GM23338 (cell line): ENCODE measurements at regions not wholly inside any gene's neighbourhood (a gene's known extent, or its start where the extent isn't known, plus 50 kb on each side); places are given as distances from the start of the nearest gene placed in this dataset.

Experiments used
- ATAC-seq: fragments of 200-7000 bp; cut with Tn5 transposase; 3 replicates; pipeline ENCODE4 v1.9.1; 2020
- DNase-seq: peaks from one replicate; pipeline ENCODE4 v3.0.0-alpha.2; 2015; ENCODE audit warnings: low spot score
- H2AFZ ChIP-seq: fragments of 200-600 bp; sonication (generic); 2 replicates; pipeline ENCODE4 v1.8.0; 2016; ENCODE audit warnings: antibody characterized with exemption, mild to moderate bottlenecking, moderate library complexity
- H3F3A ChIP-seq: fragments of 200-600 bp; sonication (generic); replicated peaks from 2 replicates; pipeline ENCODE4 v1.8.0; 2017; ENCODE audit warnings: antibody characterized with exemption, mixed run types, low read depth
- H3K27ac ChIP-seq: fragments of 200-600 bp; sonication (generic); 2 replicates; pipeline ENCODE4 v1.6.1; 2016; ENCODE audit warnings: low read depth
- H3K27me3 ChIP-seq: fragments of 200-600 bp; sonication (generic); 2 replicates; pipeline ENCODE4 v1.8.0; 2016; ENCODE audit warnings: mild to moderate bottlenecking, mixed run types, moderate library complexity; ENCODE audit not compliant: insufficient read depth
- H3K36me3 ChIP-seq: fragments of 200-600 bp; sonication (generic); 2 replicates; pipeline ENCODE4 v1.8.0; 2016; ENCODE audit warnings: mild to moderate bottlenecking; ENCODE audit not compliant: insufficient read depth
- H3K4me1 ChIP-seq: fragments of 200-600 bp; sonication (generic); 2 replicates; pipeline ENCODE4 v1.8.0; 2016; ENCODE audit warnings: mild to moderate bottlenecking, moderate library complexity; ENCODE audit not compliant: insufficient read depth
- H3K4me2 ChIP-seq: fragments of 200-600 bp; sonication (generic); 2 replicates; pipeline ENCODE4 v1.7.1; 2017; ENCODE audit warnings: mixed run types
- H3K4me3 ChIP-seq: fragments of 200-600 bp; sonication (generic); 2 replicates; pipeline ENCODE4 v1.6.1; 2016; ENCODE audit warnings: mixed run types
- H3K79me2 ChIP-seq: fragments of 200-600 bp; sonication (generic); replicated peaks from 2 replicates; pipeline ENCODE4 v1.8.0; 2017; ENCODE audit warnings: mild to moderate bottlenecking; ENCODE audit not compliant: insufficient read depth
- H3K9me2 ChIP-seq: fragments of 200-600 bp; sonication (generic); 2 replicates; pipeline ENCODE4 v1.8.0; 2017; ENCODE audit not compliant: insufficient read depth
- H4K20me1 ChIP-seq: fragments of 200-600 bp; sonication (generic); replicated peaks from 2 replicates; pipeline ENCODE4 v1.8.0; 2017; ENCODE audit warnings: mild to moderate bottlenecking; ENCODE audit not compliant: insufficient read depth
- H3K27ac Mint-ChIP-seq: 2 replicates; pipeline ENCODE4 v1.8.0; 2020; ENCODE audit warnings: inconsistent platforms, mild to moderate bottlenecking, moderate library complexity, mixed read lengths
- H3K27me3 Mint-ChIP-seq: 3 replicates; pipeline ENCODE4 v1.8.0; 2022; ENCODE audit warnings: low read depth, mild to moderate bottlenecking, moderate library complexity, mixed read lengths, inconsistent platforms; ENCODE audit not compliant: insufficient read depth, poor library complexity
- H3K36me3 Mint-ChIP-seq: 3 replicates; pipeline ENCODE4 v1.8.0; 2021; ENCODE audit warnings: low read depth, mild to moderate bottlenecking, inconsistent platforms, moderate library complexity, mixed read lengths
- H3K4me1 Mint-ChIP-seq: 3 replicates; pipeline ENCODE4 v1.8.0; 2020; ENCODE audit warnings: mild to moderate bottlenecking, inconsistent platforms, mixed read lengths
- H3K4me3 Mint-ChIP-seq: 3 replicates; pipeline ENCODE4 v1.8.0; 2021; ENCODE audit warnings: moderate library complexity, mild to moderate bottlenecking, inconsistent platforms, mixed read lengths
- H3K9me3 Mint-ChIP-seq: 3 replicates; pipeline ENCODE4 v1.8.0; 2020; ENCODE audit warnings: moderate library complexity, mild to moderate bottlenecking, inconsistent platforms, mixed read lengths
- CTCF ChIP-seq, 2 experiments: fragments of 200-600 bp in 1 of 2; sonication (generic) in 1 of 2; conservative IDR thresholded peaks; 2 replicates each; pipeline versions ENCODE4 v1.5.1 to v1.6.1; 2016 to 2017; ENCODE audit warnings: antibody characterized with exemption in 2 of 2, low read depth in 2 of 2, mild to moderate bottlenecking in 2 of 2, moderate library complexity in 1 of 2
- ETS1 ChIP-seq: IDR thresholded peaks from 2 replicates; pipeline ENCODE4 v1.6.1; 2016; ENCODE audit warnings: antibody characterized with exemption
- EZH2 ChIP-seq: fragments of 200-600 bp; sonication (generic); IDR thresholded peaks from one replicate; pipeline ENCODE4 v1.8.0; 2017; ENCODE audit warnings: antibody characterized with exemption, mild to moderate bottlenecking, low read depth; ENCODE audit not compliant: unreplicated experiment
- JUNB ChIP-seq: IDR thresholded peaks from one replicate; pipeline ENCODE4 v1.6.1; 2016; ENCODE audit warnings: antibody characterized with exemption; ENCODE audit not compliant: unreplicated experiment
- POLR2AphosphoS5 ChIP-seq: IDR thresholded peaks from 2 replicates; pipeline ENCODE4 v1.6.1; 2016; ENCODE audit warnings: antibody characterized with exemption, low read depth
- STAT1 ChIP-seq: IDR thresholded peaks from one replicate; pipeline ENCODE4 v1.6.1; 2016; ENCODE audit warnings: antibody characterized with exemption; ENCODE audit not compliant: unreplicated experiment
- ZNF114 ChIP-seq: fragments of 250-450 bp; sonication (Bioruptor Pico); IDR thresholded peaks from 2 replicates; pipeline ENCODE4 v1.5.0; 2020; ENCODE audit warnings: mild to moderate bottlenecking, moderate library complexity
- ZNF331 ChIP-seq: fragments of 250-450 bp; sonication (Bioruptor Pico); IDR thresholded peaks from 2 replicates; pipeline ENCODE4 v1.5.0; 2020; ENCODE audit warnings: low read depth, mild to moderate bottlenecking, moderate library complexity
- TF ChIP-seq, protein P1 (sequence below): fragments of 250-450 bp; sonication (Bioruptor Pico); IDR thresholded peaks from 2 replicates; pipeline ENCODE4 v1.5.0; 2020; ENCODE audit warnings: mild to moderate bottlenecking, moderate library complexity

DNA sequence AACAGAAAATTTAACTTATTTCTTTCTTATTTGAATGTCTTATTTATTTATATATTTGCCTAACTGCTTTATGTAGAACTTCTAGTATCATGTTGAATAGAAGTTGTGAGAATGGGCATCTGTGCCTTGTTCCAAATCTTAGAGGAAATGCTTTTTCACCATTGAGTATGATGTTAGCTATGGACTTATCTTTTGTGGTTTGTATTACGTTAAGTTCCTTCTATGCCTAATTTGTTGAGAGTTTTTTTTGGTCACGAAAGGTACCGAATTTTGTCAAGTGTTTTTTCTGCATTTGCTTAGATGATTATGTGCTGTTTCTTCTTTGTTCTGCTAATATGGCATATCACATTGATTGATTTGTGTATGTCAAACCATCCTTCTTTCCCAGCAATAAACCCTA is 161.0 kb upstream of the TRIM24 start:
- no peaks in the 10 kb centered on the region for H3K36me3 ChIP-seq
- peaks cover 3% of the 10 kb centered on the region; the same call in 1 of the 2 replicates for H3K9me2 ChIP-seq
- 0 out of 3 replicates have a peak, but pooled peaks cover under 1% of the 10 kb centered on the region for H3K9me3 Mint-ChIP-seq
- H2AFZ ChIP-seq, result no peak overlapping the region
- no peak overlapping the region for H3K27ac ChIP-seq
- H3F3A ChIP-seq, result no peaks in the 10 kb centered on the region
- H4K20me1 ChIP-seq, result no peaks in the 10 kb centered on the region
- no peaks in the 10 kb centered on the region; the same call in 2 of the 3 replicates for H3K36me3 Mint-ChIP-seq
- H3K27me3 ChIP-seq, result no peaks in the 10 kb centered on the region
- H3K4me1 ChIP-seq, result 0 out of 2 replicates have a peak, but pooled peaks cover under 1% of the 10 kb centered on the region
- H3K27me3 Mint-ChIP-seq, result no peaks in the 10 kb centered on the region
- H3K27ac Mint-ChIP-seq, result no peak overlapping the region
- no peak overlapping the region for H3K4me3 Mint-ChIP-seq
- no peaks in the 10 kb centered on the region for H3K79me2 ChIP-seq
- DNase-seq (no peak), ATAC-seq (no peak)
- TF ChIP-seq POLR2AphosphoS5, result no peak
- TF ChIP-seq JUNB, result no peak
- no peak for TF ChIP-seq CTCF (conservative IDR thresholded peaks at IDR 0.05; ENCODE audit: low read depth in 2 of 2)
- no peak for TF ChIP-seq ZNF114 (CRISPR knock-in tag)
- TF ChIP-seq EZH2, result no peak
- no peak for TF ChIP-seq STAT1
- TF ChIP-seq, protein P1, sequence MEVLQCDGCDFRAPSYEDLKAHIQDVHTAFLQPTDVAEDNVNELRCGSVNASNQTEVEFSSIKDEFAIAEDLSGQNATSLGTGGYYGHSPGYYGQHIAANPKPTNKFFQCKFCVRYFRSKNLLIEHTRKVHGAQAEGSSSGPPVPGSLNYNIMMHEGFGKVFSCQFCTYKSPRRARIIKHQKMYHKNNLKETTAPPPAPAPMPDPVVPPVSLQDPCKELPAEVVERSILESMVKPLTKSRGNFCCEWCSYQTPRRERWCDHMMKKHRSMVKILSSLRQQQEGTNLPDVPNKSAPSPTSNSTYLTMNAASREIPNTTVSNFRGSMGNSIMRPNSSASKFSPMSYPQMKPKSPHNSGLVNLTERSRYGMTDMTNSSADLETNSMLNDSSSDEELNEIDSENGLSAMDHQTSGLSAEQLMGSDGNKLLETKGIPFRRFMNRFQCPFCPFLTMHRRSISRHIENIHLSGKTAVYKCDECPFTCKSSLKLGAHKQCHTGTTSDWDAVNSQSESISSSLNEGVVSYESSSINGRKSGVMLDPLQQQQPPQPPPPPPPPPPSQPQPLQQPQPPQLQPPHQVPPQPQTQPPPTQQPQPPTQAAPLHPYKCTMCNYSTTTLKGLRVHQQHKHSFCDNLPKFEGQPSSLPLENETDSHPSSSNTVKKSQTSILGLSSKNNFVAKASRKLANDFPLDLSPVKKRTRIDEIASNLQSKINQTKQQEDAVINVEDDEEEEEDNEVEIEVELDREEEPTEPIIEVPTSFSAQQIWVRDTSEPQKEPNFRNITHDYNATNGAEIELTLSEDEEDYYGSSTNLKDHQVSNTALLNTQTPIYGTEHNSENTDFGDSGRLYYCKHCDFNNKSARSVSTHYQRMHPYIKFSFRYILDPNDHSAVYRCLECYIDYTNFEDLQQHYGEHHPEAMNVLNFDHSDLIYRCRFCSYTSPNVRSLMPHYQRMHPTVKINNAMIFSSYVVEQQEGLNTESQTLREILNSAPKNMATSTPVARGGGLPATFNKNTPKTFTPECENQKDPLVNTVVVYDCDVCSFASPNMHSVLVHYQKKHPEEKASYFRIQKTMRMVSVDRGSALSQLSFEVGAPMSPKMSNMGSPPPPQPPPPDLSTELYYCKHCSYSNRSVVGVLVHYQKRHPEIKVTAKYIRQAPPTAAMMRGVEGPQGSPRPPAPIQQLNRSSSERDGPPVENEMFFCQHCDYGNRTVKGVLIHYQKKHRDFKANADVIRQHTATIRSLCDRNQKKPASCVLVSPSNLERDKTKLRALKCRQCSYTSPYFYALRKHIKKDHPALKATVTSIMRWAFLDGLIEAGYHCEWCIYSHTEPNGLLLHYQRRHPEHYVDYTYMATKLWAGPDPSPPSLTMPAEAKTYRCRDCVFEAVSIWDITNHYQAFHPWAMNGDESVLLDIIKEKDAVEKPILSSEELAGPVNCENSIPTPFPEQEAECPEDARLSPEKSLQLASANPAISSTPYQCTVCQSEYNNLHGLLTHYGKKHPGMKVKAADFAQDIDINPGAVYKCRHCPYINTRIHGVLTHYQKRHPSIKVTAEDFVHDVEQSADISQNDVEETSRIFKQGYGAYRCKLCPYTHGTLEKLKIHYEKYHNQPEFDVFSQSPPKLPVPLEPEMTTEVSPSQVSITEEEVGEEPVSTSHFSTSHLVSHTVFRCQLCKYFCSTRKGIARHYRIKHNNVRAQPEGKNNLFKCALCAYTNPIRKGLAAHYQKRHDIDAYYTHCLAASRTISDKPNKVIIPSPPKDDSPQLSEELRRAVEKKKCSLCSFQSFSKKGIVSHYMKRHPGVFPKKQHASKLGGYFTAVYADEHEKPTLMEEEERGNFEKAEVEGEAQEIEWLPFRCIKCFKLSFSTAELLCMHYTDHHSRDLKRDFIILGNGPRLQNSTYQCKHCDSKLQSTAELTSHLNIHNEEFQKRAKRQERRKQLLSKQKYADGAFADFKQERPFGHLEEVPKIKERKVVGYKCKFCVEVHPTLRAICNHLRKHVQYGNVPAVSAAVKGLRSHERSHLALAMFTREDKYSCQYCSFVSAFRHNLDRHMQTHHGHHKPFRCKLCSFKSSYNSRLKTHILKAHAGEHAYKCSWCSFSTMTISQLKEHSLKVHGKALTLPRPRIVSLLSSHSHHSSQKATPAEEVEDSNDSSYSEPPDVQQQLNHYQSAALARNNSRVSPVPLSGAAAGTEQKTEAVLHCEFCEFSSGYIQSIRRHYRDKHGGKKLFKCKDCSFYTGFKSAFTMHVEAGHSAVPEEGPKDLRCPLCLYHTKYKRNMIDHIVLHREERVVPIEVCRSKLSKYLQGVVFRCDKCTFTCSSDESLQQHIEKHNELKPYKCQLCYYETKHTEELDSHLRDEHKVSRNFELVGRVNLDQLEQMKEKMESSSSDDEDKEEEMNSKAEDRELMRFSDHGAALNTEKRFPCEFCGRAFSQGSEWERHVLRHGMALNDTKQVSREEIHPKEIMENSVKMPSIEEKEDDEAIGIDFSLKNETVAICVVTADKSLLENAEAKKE (CRISPR knock-in tag), result no peak
- no peak for TF ChIP-seq ETS1
- no peak for TF ChIP-seq ZNF331
- no peak overlapping the region for H3K4me3 ChIP-seq
- H3K4me2 ChIP-seq, result no peak overlapping the region
- H3K4me1 Mint-ChIP-seq, result no peaks in the 10 kb centered on the region; the same call in 1 of the 3 replicates
